22Rv1 (cell line): ENCODE measurements at regions not wholly inside any gene's neighbourhood (a gene's known extent, or its start where the extent isn't known, plus 50 kb on each side); places are given as distances from the start of the nearest gene placed in this dataset.

ENCODE experiments used
- H3K27ac ChIP-seq: fragments of 450-650 bp; 2 replicates; pipeline ENCODE4 v1.5.1; 2017
- CTCF ChIP-seq: fragments of 450-650 bp; IDR thresholded peaks from 2 replicates; pipeline ENCODE4 v1.5.1; 2017; ENCODE audit warnings: mild to moderate bottlenecking
- ZFX ChIP-seq: fragments of 450-650 bp; IDR thresholded peaks from 2 replicates; pipeline ENCODE4 v1.6.1; 2017; ENCODE audit warnings: antibody characterized with exemption, borderline replicate concordance

- no peak overlapping the region for H3K27ac ChIP-seq
- no peak for TF ChIP-seq ZFX
- no peak for TF ChIP-seq CTCF
Measured at GRCh38 chr2:172366596-172367150, 60.7 kb upstream of the ITGA6 start.

GRCh38 chr2:172370821-172371455, 56.4 kb upstream of the ITGA6 start:
- H3K27ac ChIP-seq = no peak overlapping the region
- TF ChIP-seq CTCF (no peak), ZFX (no peak)

- no peak overlapping the region for H3K27ac ChIP-seq
- TF ChIP-seq ZFX (no peak), CTCF (no peak)
Measured at GRCh38 chr2:172372436-172372835, 55.0 kb upstream of the ITGA6 start.

GRCh38 chr2:172373076-172373475, 54.3 kb upstream of the ITGA6 start:
- H3K27ac ChIP-seq = no peak overlapping the region
- TF ChIP-seq CTCF (no peak), ZFX (no peak)

GRCh38 chr2:172373766-172374165, 53.6 kb upstream of the ITGA6 start:
- H3K27ac ChIP-seq = no peak overlapping the region

GRCh38 chr2:172374318-172375240, 52.8 kb upstream of the ITGA6 start:
- no peak overlapping the region for H3K27ac ChIP-seq
- TF ChIP-seq CTCF = no peak
- TF ChIP-seq ZFX = no peak

More at GRCh38 chr2:172373766-172374165, 53.6 kb upstream of the ITGA6 start:
- TF ChIP-seq ZFX (no peak), CTCF (no peak)

GRCh38 chr2:172375251-172375650, 52.1 kb upstream of the ITGA6 start:
- H3K27ac ChIP-seq = no peak overlapping the region
- no peak for TF ChIP-seq ZFX
- no peak for TF ChIP-seq CTCF
